Stimulated activated CD8-positive, alpha-beta memory T cell treated with anti-CD3 and anti-CD28 coated beads, Interleukin-7, amount 100 ng/mL, for 24 hours (primary cell): ENCODE measurements at regions not wholly inside any gene's neighbourhood (a gene's known extent, or its start where the extent isn't known, plus 50 kb on each side); places are given as distances from the start of the nearest gene placed in this dataset.

Source experiments
- DNase-seq: peaks from one replicate; pipeline ENCODE4 v3.0.0-alpha.2; 2020; ENCODE audit warnings: low read depth

GRCh38 chr3:176932433-176932832, 264.8 kb downstream of the TBL1XR1 start:
- DNase-seq: no peak

- no peak for DNase-seq
These were observed 265.3 kb downstream of the TBL1XR1 start for GRCh38 chr3:176931991-176932390.

DNA sequence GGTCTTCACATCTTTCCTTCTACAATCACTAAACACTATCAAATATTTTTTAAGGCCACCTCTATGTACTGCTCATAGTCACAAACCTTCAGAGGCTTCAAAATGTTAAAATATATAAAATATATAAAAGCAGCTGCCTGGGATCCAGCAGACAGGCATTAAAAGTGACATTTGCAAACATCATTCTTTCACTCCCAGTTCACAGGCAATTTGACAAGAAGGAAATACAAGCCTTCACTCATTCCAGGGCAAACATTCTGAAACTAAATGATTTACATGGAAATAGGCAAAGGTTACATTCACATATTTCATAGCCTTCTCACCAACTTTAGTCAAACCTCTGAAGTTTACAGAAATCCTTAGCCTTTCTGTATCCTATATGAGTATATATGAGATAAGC, 266.3 kb downstream of the TBL1XR1 start:
- no peak for DNase-seq

GRCh38 chr3:176928582-176928931, 268.7 kb downstream of the TBL1XR1 start:
- DNase-seq: no peak

GRCh38 chr3:176927706-176928581, 269.3 kb downstream of the TBL1XR1 start:
- no peak for DNase-seq

DNA sequence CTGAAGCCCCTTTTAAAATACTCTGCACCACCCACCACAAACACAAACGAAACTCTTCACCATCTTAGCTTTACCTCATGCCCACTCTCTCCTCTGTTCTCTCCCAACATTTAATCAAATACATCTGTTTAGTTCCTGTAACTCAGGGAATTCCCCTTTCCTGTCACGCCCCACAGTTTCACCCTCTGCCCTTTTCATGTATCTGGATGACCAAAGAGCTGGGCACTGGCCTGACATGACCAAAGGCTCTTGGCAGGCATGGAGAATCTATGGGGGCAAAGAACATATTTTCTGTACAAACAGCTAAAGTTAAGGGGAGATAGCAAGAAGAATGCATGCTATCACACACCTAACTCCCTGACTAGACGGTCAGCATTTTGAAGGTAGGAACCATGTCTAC, 270.0 kb downstream of the TBL1XR1 start:
- DNase-seq: no peak

- no peak for DNase-seq
These were observed 270.6 kb downstream of the TBL1XR1 start for GRCh38 chr3:176926688-176927087.

- no peak for DNase-seq
These were observed 271.2 kb downstream of the TBL1XR1 start for GRCh38 chr3:176926034-176926433.

DNA sequence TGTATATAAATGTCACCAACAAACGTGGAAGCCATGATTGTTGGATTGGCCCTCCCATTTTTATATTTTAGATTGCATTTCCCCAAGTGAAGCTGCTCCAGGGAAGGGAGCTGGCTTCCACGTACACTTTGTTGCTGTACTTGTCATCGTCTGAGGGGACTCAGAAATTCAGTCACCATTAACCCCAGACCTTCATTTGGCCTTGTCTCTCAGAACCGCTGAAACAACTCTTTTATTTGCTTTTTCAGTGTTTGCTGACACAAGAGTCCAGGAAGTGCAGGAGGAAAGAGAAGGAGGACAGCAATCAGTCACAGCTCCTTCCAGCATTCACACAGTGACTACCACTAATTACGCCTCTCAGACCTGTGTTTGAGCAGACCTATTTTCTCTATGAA, 276.5 kb downstream of the TBL1XR1 start:
- DNase-seq: no peak

DNA sequence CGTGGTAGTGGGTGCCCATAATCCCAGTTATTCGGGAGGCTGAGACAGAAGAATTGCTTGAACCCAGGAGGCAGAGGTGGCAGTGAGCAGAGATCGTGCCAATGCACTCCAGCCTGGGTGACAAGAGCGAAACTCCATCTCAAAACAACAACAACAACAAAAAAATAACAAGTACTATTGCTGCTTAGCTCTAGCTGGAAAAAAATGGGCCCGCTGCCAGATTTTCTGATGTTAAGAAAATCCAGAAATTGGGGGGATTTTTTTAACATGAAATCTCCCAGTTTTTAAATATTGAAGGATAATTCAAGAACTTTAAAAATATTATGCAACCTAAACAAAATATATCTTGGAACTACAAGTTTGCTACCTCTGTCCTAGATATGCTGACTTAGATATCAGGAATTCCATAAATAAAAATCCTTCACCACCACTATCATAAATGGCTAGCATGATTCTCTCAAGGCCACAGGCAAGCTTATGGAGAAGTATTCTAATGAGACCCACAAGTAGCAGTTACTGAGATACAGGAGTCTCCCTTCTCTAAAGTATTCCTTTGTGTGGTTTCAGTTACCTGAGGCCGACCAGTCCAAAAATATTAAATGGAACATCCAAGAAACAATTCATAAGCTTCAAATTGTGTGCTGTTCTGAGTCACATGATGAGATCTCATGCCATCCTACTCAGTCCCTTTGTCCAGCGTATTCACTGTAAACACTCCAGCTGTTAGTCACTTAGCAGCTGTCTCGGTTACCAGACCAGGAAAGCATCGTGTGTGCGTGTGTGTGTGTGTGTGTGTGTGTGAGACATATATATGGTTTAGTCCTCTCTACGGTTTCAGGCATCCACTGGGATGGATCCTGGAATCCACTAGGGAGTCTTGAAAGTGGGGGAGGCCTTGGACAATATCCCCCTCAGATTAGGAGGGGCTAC, 277.2 kb downstream of the TBL1XR1 start:
- no peak for DNase-seq

- no peak for DNase-seq
These were observed 280.5 kb downstream of the TBL1XR1 start for GRCh38 chr3:176916777-176917176.

- no peak for DNase-seq
These were observed 282.5 kb downstream of the TBL1XR1 start for GRCh38 chr3:176914764-176915163.

GRCh38 chr3:176911579-176911978, 285.7 kb downstream of the TBL1XR1 start:
- DNase-seq: no peak

GRCh38 chr3:176909044-176909443, 288.2 kb downstream of the TBL1XR1 start:
- DNase-seq: no peak

DNA sequence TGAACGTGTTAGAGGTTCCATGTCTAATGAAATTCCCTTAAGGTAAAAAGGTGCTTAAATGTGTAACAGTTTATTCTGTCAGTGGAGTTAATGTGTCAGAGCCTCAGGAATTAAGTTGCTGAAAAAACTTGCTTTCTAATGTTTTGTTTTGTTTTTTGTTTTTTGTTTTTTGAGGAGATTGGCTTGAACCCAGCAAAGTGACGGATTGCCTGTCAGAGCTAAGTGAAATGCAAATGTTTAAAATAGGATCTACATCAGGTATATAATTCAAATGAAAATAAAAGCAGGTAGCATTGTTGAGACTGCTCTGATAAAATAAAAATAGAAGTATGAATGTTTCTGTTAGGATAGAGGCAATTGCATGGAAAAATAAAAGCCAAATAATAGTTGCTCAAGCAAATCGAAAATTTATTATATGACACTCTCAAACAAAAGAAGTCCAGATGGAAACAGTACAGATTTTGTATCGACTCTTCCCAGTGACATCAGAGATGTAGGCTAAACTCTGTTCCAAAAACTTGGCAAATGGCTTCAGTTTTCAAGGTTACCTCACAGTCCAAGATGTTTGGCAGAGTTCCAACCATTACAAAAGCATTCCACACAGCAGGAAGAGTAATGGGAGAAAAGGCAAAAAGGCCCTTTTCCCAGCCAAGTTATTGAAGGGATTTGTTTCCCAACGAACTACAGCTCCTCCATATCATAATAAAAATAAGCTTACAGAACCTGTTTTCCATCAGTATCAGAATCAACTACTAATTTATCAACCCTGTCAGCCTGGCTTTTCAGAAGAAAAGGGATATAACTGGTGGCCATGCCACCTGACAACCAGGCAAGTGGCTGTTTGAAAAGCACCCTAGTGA, 291.0 kb downstream of the TBL1XR1 start:
- DNase-seq: no peak

GRCh38 chr3:176905331-176905730, 292.0 kb downstream of the TBL1XR1 start:
- no peak for DNase-seq

DNA sequence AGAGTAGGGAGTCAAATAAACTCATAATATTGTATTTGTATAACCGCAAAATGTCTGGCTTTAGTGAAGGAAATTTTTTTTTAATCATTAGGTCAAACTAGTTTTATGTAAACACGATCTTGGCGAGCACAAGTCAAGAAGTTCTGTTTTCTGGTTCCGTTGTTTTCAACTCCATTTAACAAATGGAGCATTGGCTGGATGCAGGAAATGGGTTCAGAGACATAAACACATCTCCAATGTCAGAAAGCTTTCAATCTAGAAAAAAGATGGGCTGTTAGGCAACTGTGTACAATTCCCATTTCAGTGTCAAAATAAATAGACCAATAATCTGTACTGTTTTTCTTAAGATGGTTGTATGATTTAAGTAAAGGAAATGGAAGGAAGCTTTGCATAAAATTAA, 292.8 kb downstream of the TBL1XR1 start:
- DNase-seq: no peak

DNA sequence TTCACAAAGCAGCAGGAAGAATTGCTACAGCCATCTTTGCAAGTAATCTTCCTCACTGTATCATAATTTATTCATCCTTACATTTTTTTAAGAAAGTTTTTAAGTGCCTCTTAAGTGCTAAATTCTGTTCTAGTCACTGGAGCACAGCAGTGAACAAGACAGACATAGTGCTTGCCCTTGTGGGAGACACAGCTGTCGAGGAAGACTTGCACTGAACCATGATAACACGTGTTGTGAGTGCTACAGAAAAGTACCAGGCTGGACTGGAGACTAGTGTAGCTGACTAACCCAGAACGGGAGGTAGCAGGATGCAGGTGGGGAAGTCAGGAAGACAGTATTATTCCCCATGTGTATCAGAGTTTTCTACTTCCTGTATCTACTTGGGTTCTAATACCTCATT, 300.6 kb downstream of the TBL1XR1 start:
- DNase-seq: no peak

GRCh38 chr3:176896165-176896564, 301.1 kb downstream of the TBL1XR1 start:
- no peak for DNase-seq

GRCh38 chr3:176879710-176880109, 317.6 kb downstream of the TBL1XR1 start:
- no peak for DNase-seq

GRCh38 chr3:176873261-176873660, 324.0 kb downstream of the TBL1XR1 start:
- no peak for DNase-seq

DNA sequence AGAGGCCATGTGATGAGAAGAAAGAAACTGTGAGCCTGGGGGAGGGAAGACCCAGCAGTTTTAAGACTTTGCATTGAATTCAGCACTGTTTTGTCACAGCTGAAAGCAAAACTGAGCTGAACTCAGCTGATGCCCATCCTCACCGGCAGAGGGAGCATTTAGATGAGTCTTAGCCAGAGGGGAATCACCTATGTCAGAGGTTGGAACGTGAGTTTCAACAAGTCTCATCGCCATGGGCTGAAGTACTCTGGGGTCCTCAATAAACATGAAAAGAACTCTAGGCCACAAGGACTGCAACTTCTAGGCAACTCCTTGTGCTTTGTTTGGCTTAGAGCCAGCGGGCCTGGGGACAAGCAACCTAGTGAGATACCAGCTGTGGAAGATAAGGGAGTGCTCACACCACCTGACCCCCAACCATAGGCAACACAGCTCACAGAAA, 324.5 kb downstream of the TBL1XR1 start:
- DNase-seq: peak; percentile 29
